PC-9 (cell line): ENCODE measurements at regions not wholly inside any gene's neighbourhood (a gene's known extent, or its start where the extent isn't known, plus 50 kb on each side); places are given as distances from the start of the nearest gene placed in this dataset.

Experiments
- BruUV-seq: library from RNA; stranded (reverse); fragments of 400-500 nt; replicated peaks from 2 replicates; lab custom pipeline; 2021; lab: Mats Ljungman, UMichigan
- CTCF ChIA-PET: fragments of 300-600 bp; sonication (Branson Sonifier 250); formaldehyde crosslinking; loops from one replicate; lab custom pipeline; 2022; ENCODE audit warnings: antibody characterized with exemption; lab: Charles Lee
- POLR2A ChIA-PET: fragments of 300-600 bp; sonication (Branson Sonifier 250); formaldehyde crosslinking; loops from one replicate; lab custom pipeline; 2022; ENCODE audit warnings: antibody characterized with exemption; ENCODE audit not compliant: unreplicated experiment; lab: Charles Lee
- DNase-seq, 2 experiments: peaks; one replicate each; pipeline versions ENCODE4 v3.0.0 to v3.0.0-alpha.2; 2015 to 2022; ENCODE audit warnings: mixed read lengths in 1 of 2
- H2AFZ ChIP-seq: fragments of 200-600 bp; sonication (generic); 2 replicates; pipeline ENCODE4 v1.8.1; 2017; ENCODE audit warnings: antibody characterized with exemption
- H3F3A ChIP-seq: fragments of 200-600 bp; sonication (generic); 2 replicates; pipeline ENCODE4 v1.8.1; 2017; ENCODE audit warnings: antibody characterized with exemption, mild to moderate bottlenecking, low read depth; ENCODE audit not compliant: insufficient read depth
- H3K27ac ChIP-seq: fragments of 200-600 bp; sonication (generic); 2 replicates; pipeline ENCODE4 v1.6.1; 2016; ENCODE audit warnings: mixed run types
- H3K27me3 ChIP-seq: fragments of 200-600 bp; sonication (generic); 2 replicates; pipeline ENCODE4 v1.6.1; 2016; ENCODE audit warnings: low read depth, mixed run types; ENCODE audit not compliant: insufficient read depth
- H3K36me3 ChIP-seq: fragments of 200-600 bp; sonication (generic); 2 replicates; pipeline ENCODE4 v1.6.1; 2016; ENCODE audit warnings: low read depth, mixed run types
- H3K4me1 ChIP-seq: fragments of 200-600 bp; sonication (generic); replicated peaks from 2 replicates; pipeline ENCODE4 v1.6.1; 2016; ENCODE audit warnings: mixed run types; ENCODE audit not compliant: insufficient read depth
- H3K4me2 ChIP-seq: fragments of 200-600 bp; sonication (generic); 2 replicates; pipeline ENCODE4 v1.6.1; 2017; ENCODE audit warnings: mixed run types
- H3K4me3 ChIP-seq: fragments of 200-600 bp; sonication (generic); 2 replicates; pipeline ENCODE4 v1.6.1; 2016; ENCODE audit warnings: mixed run types
- H3K79me2 ChIP-seq: fragments of 200-600 bp; sonication (generic); 2 replicates; pipeline ENCODE4 v1.6.1; 2017; ENCODE audit warnings: low read depth, mixed run types
- H3K9me2 ChIP-seq: fragments of 200-600 bp; sonication (generic); 2 replicates; pipeline ENCODE4 v1.8.1; 2017; ENCODE audit warnings: mild to moderate bottlenecking; ENCODE audit not compliant: insufficient read depth
- H3K9me3 ChIP-seq: fragments of 200-600 bp; sonication (generic); 2 replicates; pipeline ENCODE4 v1.8.1; 2016; ENCODE audit warnings: low read depth; ENCODE audit not compliant: insufficient read depth
- H4K20me1 ChIP-seq: fragments of 200-600 bp; sonication (generic); 2 replicates; pipeline ENCODE4 v1.8.1; 2017; ENCODE audit not compliant: insufficient read depth
- EZH2 ChIP-seq: fragments of 200-600 bp; sonication (generic); IDR thresholded peaks from 2 replicates; pipeline ENCODE4 v1.8.0; 2017; ENCODE audit warnings: antibody characterized with exemption, low read depth
- intact Hi-C: fragments of 100-400 bp; cut with micrococcal nuclease; formaldehyde crosslinking; loops from one replicate; pipeline ENCODE4 v1.10.0; 2022; ENCODE audit not compliant: unreplicated experiment
- TF ChIP-seq, protein P1 (sequence below): fragments of 200-600 bp; sonication (generic); conservative IDR thresholded peaks from 2 replicates; pipeline ENCODE4 v1.6.1; 2017; ENCODE audit warnings: mixed run types, antibody characterized with exemption, mild to moderate bottlenecking, moderate library complexity

GRCh38 chr1:69506311-69506710 lies 61.4 kb upstream of the LRRC7 start:
- no peaks in the 10 kb centered on the region for H3F3A ChIP-seq
- H3K79me2 ChIP-seq, result no peaks in the 10 kb centered on the region
- no peaks in the 10 kb centered on the region for H3K4me1 ChIP-seq
- no peaks in the 10 kb centered on the region for H3K36me3 ChIP-seq
- H3K9me2 ChIP-seq, result peaks cover 5% of the 10 kb centered on the region; the same call in 1 of the 2 replicates
- no peak overlapping the region for H3K4me2 ChIP-seq
- no peaks in the 10 kb centered on the region for H3K9me3 ChIP-seq
- intact Hi-C loops, result no loop called here
- no peaks in the 10 kb centered on the region for H4K20me1 ChIP-seq
- DNase-seq, result no peak
- H3K27me3 ChIP-seq, result no peaks in the 10 kb centered on the region
- no peak overlapping the region for H2AFZ ChIP-seq
- ChIA-PET CTCF (no interaction called here), POLR2A (no interaction called here)
- TF ChIP-seq EZH2, result no peak
- TF ChIP-seq, protein P1, sequence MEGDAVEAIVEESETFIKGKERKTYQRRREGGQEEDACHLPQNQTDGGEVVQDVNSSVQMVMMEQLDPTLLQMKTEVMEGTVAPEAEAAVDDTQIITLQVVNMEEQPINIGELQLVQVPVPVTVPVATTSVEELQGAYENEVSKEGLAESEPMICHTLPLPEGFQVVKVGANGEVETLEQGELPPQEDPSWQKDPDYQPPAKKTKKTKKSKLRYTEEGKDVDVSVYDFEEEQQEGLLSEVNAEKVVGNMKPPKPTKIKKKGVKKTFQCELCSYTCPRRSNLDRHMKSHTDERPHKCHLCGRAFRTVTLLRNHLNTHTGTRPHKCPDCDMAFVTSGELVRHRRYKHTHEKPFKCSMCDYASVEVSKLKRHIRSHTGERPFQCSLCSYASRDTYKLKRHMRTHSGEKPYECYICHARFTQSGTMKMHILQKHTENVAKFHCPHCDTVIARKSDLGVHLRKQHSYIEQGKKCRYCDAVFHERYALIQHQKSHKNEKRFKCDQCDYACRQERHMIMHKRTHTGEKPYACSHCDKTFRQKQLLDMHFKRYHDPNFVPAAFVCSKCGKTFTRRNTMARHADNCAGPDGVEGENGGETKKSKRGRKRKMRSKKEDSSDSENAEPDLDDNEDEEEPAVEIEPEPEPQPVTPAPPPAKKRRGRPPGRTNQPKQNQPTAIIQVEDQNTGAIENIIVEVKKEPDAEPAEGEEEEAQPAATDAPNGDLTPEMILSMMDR, result no peak
- H3K4me3 ChIP-seq, result no peak overlapping the region
- BruUV-seq, result no TSS peak
- H3K27ac ChIP-seq, result no peak overlapping the region

DNA sequence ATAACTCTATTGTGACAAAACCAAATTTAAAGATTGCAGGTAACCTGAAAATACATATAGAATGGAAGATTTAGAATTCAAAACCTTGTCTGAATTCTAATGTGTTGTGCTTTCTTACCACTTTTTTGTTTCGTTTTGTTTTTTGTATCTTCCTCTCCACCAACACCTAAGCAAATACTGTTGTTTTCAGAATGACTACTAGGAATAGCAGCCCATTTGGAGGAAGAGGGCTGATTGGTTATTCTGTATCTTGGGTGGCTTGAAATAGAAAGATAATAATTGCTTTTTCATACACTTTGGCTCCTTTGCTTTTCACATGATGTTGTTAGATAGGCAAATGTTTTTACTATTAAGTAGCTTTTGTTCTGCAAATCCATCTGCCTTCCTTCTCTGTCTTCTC lies 61.0 kb upstream of the LRRC7 start:
- Histone ChIP-seq H3K27ac (no peak overlapping the region), H4K20me1 (no peaks in the 10 kb centered on the region), H3K9me3 (no peaks in the 10 kb centered on the region), H3K36me3 (no peaks in the 10 kb centered on the region), H3K4me2 (no peak overlapping the region), H3F3A (no peaks in the 10 kb centered on the region), H3K4me1 (no peaks in the 10 kb centered on the region), H3K79me2 (no peaks in the 10 kb centered on the region), H3K27me3 (no peaks in the 10 kb centered on the region), H3K4me3 (no peak overlapping the region), H2AFZ (no peak overlapping the region; the same call in 1 of the 2 replicates), H3K9me2 (peaks cover 5% of the 10 kb centered on the region; the same call in 1 of the 2 replicates)
- ChIA-PET POLR2A (no interaction called here), CTCF (no interaction called here)
- no TSS peak for BruUV-seq
- DNase-seq, result no peak
- intact Hi-C loops, result no loop called here
- TF ChIP-seq EZH2, result no peak
- TF ChIP-seq, protein P1, result no peak

DNA sequence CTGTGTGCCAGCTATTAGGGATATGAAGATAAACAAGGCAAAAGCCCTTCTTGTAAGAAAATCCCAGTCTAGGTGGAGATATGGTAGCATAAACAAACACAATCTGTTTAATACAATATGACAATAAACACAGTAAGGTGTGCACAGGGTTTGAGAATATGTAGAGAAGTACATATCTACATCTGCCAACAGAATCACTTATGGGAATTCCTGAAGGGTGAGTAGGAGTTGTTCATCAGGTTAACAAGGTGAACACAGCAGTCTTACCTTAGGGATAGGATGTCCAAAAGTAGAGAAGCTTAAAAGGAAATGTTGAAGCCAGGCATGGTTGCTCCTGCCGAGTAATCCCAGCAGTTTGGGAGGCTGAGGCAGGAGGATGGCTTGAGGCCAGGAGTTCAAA lies 57.7 kb upstream of the LRRC7 start:
- H3K4me3 ChIP-seq, result no peak overlapping the region
- no peaks in the 10 kb centered on the region for H3K9me3 ChIP-seq
- ChIA-PET CTCF (no interaction called here), POLR2A (no interaction called here)
- peaks cover 5% of the 10 kb centered on the region; the same call in 1 of the 2 replicates for H3K9me2 ChIP-seq
- DNase-seq, result no peak
- H3K4me1 ChIP-seq, result no peaks in the 10 kb centered on the region
- H3F3A ChIP-seq, result no peaks in the 10 kb centered on the region
- no TSS peak for BruUV-seq
- no peak for TF ChIP-seq EZH2
- TF ChIP-seq, protein P1, result no peak
- intact Hi-C loops, result no loop called here
- H3K79me2 ChIP-seq, result no peaks in the 10 kb centered on the region
- no peaks in the 10 kb centered on the region for H3K27me3 ChIP-seq
- no peak overlapping the region for H3K4me2 ChIP-seq
- H3K36me3 ChIP-seq, result no peaks in the 10 kb centered on the region
- H3K27ac ChIP-seq, result no peak overlapping the region
- no peaks in the 10 kb centered on the region for H4K20me1 ChIP-seq
- H2AFZ ChIP-seq, result no peak overlapping the region
